Lower leg skin (tissue), 4 donors: ENCODE measurements at regions not wholly inside any gene's neighbourhood (a gene's known extent, or its start where the extent isn't known, plus 50 kb on each side); places are given as distances from the start of the nearest gene placed in this dataset.

Experiments
- DNase-seq, 2 donors: peaks; one replicate each; pipeline ENCODE4 v3.0.0-alpha.2; 2019; ENCODE audit warnings: low spot score in 2 of 2
- H3K4me3 ChIP-seq: fragments of 200-600 bp; sonication (generic); 2 replicates; pipeline ENCODE4 v1.5.1; 2017; ENCODE audit warnings: mild to moderate bottlenecking, low read depth; ENCODE audit not compliant: poor library complexity, severe bottlenecking
- CTCF ChIP-seq, 3 donors: fragments of 450-650 bp; IDR thresholded peaks; one replicate each; pipeline ENCODE4 v1.5.1; 2016; ENCODE audit warnings: antibody characterized with exemption in 3 of 3, mild to moderate bottlenecking in 3 of 3, moderate library complexity in 2 of 3
- POLR2A ChIP-seq, 2 donors: fragments of 450-650 bp; IDR thresholded peaks; one replicate each; pipeline ENCODE4 v1.6.1; 2016 to 2017; ENCODE audit warnings: antibody characterized with exemption in 2 of 2, mild to moderate bottlenecking in 1 of 2, moderate library complexity in 1 of 2
- WGBS, 2 donors: methylation state at CpG; one replicate each; pipeline ENCODE4 v1.1.5; 2018; 5-methylcytosine and 5-hydroxymethylcytosine counted together
- intact Hi-C: fragments of 100-400 bp; cut with DNase I; formaldehyde crosslinking; loops from one replicate; pipeline ENCODE4 v1.15.0; 2023; ENCODE audit warnings: low total_unique reads

- DNase-seq: no peak
- intact Hi-C loops: no loop called here
- WGBS, 2 donors: 78 to 81% methylated on average over 4 of the region's 4 CpGs
- TF ChIP-seq POLR2A (IDR thresholded peaks at IDR 0.05): no peak
- TF ChIP-seq CTCF (IDR thresholded peaks at IDR 0.05): no peak
- no peak overlapping the region for H3K4me3 ChIP-seq
These were observed 396.1 kb downstream of the SFMBT2 start for GRCh38 chr10:7014721-7015120.

GRCh38 chr10:7011994-7012393, 398.8 kb downstream of the SFMBT2 start:
- 81 to 82% methylated on average over 2 of the region's 2 CpGs for WGBS, 2 donors
- H3K4me3 ChIP-seq: no peak overlapping the region
- no peak for DNase-seq
- intact Hi-C loops: no loop called here
- no peak for TF ChIP-seq CTCF (IDR thresholded peaks at IDR 0.05)
- no peak for TF ChIP-seq POLR2A (IDR thresholded peaks at IDR 0.05)

GRCh38 chr10:7008645-7009044, 402.2 kb downstream of the SFMBT2 start:
- WGBS, 2 donors: 89 to 93% methylated on average over 2 of the region's 2 CpGs
- no peak overlapping the region for H3K4me3 ChIP-seq
- intact Hi-C loops: no loop called here
- TF ChIP-seq POLR2A (IDR thresholded peaks at IDR 0.05) (no peak), CTCF (IDR thresholded peaks at IDR 0.05) (no peak)
- no peak for DNase-seq

GRCh38 chr10:7007600-7008190, 403.1 kb downstream of the SFMBT2 start:
- 84 to 89% methylated on average over 8 of the region's 8 CpGs for WGBS, 2 donors
- H3K4me3 ChIP-seq: no peak overlapping the region
- TF ChIP-seq CTCF (IDR thresholded peaks at IDR 0.05): no peak
- TF ChIP-seq POLR2A (IDR thresholded peaks at IDR 0.05): no peak
- DNase-seq: no peak
- intact Hi-C loops: no loop called here

- no peak overlapping the region for H3K4me3 ChIP-seq
- TF ChIP-seq POLR2A (IDR thresholded peaks at IDR 0.05) (no peak), CTCF (IDR thresholded peaks at IDR 0.05) (no peak)
- no peak for DNase-seq
- WGBS, 2 donors: 59 to 61% methylated on average over 2 of the region's 2 CpGs
- intact Hi-C loops: no loop called here
These were observed 404.3 kb downstream of the SFMBT2 start for GRCh38 chr10:7006566-7006965.

GRCh38 chr10:7003831-7004395, 406.9 kb downstream of the SFMBT2 start:
- TF ChIP-seq POLR2A (IDR thresholded peaks at IDR 0.05) (no peak), CTCF (IDR thresholded peaks at IDR 0.05) (no peak)
- 69% methylated on average over 4 of the region's 4 CpGs for WGBS, 2 donors
- H3K4me3 ChIP-seq: no peak overlapping the region
- intact Hi-C loops: no loop called here
- no peak for DNase-seq
